ENCODE measurements at regions not wholly inside any gene's neighbourhood (a gene's known extent, or its start where the extent isn't known, plus 50 kb on each side); places are given as distances from the start of the nearest gene placed in this dataset.

- no peak for TF ChIP-seq POLR2A (IDR thresholded peaks at IDR 0.05)
- TF ChIP-seq, protein P1, sequence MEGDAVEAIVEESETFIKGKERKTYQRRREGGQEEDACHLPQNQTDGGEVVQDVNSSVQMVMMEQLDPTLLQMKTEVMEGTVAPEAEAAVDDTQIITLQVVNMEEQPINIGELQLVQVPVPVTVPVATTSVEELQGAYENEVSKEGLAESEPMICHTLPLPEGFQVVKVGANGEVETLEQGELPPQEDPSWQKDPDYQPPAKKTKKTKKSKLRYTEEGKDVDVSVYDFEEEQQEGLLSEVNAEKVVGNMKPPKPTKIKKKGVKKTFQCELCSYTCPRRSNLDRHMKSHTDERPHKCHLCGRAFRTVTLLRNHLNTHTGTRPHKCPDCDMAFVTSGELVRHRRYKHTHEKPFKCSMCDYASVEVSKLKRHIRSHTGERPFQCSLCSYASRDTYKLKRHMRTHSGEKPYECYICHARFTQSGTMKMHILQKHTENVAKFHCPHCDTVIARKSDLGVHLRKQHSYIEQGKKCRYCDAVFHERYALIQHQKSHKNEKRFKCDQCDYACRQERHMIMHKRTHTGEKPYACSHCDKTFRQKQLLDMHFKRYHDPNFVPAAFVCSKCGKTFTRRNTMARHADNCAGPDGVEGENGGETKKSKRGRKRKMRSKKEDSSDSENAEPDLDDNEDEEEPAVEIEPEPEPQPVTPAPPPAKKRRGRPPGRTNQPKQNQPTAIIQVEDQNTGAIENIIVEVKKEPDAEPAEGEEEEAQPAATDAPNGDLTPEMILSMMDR (IDR thresholded peaks at IDR 0.05) = no peak
- no peaks in the 10 kb centered on the region for H3K9me3 ChIP-seq
- no peaks in the 10 kb centered on the region for H3K4me1 ChIP-seq
- H3K36me3 ChIP-seq = no peaks in the 10 kb centered on the region
- no peak overlapping the region for H3K27ac ChIP-seq
- H3K27me3 ChIP-seq = no peaks in the 10 kb centered on the region
- intact Hi-C loops (cut with DNase I) = no loop called here
- WGBS, 2 donors = 52 to 72% methylated on average over 5 of the region's 5 CpGs
- no peak for DNase-seq
- H3K4me3 ChIP-seq = no peak overlapping the region
Observed at GRCh38 chr1:173300061-173301044, 93.2 kb upstream of the TNFSF4 start.

GRCh38 chr1:173301507-173301906, 94.4 kb upstream of the TNFSF4 start:
- H3K4me1 ChIP-seq = no peaks in the 10 kb centered on the region
- intact Hi-C loops (cut with DNase I) = no loop called here
- no peaks in the 10 kb centered on the region for H3K27me3 ChIP-seq
- no peaks in the 10 kb centered on the region for H3K9me3 ChIP-seq
- TF ChIP-seq POLR2A (IDR thresholded peaks at IDR 0.05) = no peak
- TF ChIP-seq, protein P1 (IDR thresholded peaks at IDR 0.05) = no peak
- WGBS, 2 donors = 95 to 100% methylated on average over 1 of the region's 1 CpG
- no peak for DNase-seq
- H3K4me3 ChIP-seq = no peak overlapping the region
- no peak overlapping the region for H3K27ac ChIP-seq
- no peaks in the 10 kb centered on the region for H3K36me3 ChIP-seq

GRCh38 chr1:173302366-173302765, 95.2 kb upstream of the TNFSF4 start:
- Histone ChIP-seq H3K27ac (no peak overlapping the region), H3K9me3 (no peaks in the 10 kb centered on the region), H3K27me3 (no peaks in the 10 kb centered on the region), H3K4me3 (no peak overlapping the region), H3K4me1 (no peaks in the 10 kb centered on the region), H3K36me3 (no peaks in the 10 kb centered on the region)
- TF ChIP-seq, protein P1 (IDR thresholded peaks at IDR 0.05) = no peak
- no peak for TF ChIP-seq POLR2A (IDR thresholded peaks at IDR 0.05)
- whole genome bisulfite sequencing, 2 donors = 63 to 67% methylated on average over 1 of the region's 1 CpG
- intact Hi-C loops (cut with DNase I) = no loop called here
- DNase-seq = no peak

DNA sequence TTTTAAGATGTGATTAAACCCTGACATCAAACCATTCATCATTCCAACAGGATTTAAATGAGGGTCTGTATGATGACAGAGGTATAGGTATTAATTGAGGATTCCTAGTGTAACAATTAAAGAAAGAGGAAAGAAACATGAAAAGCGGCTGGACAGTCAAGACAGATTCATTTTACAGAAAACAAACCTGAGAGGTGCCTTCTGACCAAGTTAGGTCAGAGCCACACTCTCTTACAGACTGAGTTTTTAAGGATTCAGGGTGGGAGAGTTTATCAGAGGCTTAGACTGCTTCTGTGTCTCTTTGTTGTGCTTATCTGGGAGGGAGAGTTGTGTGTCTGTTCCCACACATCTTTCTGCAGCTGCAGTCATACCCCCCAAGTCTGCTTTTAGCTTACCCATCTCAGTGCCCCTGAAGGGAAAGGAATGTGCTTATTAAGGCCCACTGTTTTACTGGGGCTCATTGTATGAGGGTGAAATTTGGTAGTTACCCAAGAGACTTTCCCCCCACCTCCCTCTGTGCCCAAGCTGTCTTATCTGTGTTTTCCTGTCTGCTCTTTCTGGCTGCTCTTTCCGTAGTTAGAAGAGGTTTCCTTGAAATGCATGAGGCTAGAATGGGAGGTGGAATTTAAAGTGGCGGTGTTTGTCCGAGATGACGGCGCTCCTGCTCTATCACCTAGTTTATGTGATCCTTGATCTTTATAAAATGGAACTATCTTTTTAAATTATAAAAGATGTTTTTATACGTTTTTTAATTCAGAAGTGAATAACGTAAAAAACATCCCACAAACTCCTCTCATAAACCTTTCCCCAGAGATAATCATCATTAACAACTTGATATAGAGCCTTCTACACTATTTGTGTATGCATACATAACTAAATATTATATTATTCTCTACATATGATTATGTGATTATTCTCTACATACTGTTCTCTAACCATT, 96.0 kb upstream of the TNFSF4 start:
- Histone ChIP-seq H3K36me3 (no peaks in the 10 kb centered on the region), H3K27me3 (no peaks in the 10 kb centered on the region), H3K9me3 (no peaks in the 10 kb centered on the region), H3K4me3 (no peak overlapping the region), H3K4me1 (no peaks in the 10 kb centered on the region), H3K27ac (no peak overlapping the region)
- TF ChIP-seq, protein P1 (IDR thresholded peaks at IDR 0.05) = no peak
- TF ChIP-seq POLR2A (IDR thresholded peaks at IDR 0.05) = no peak
- 75 to 84% methylated on average over 8 of the region's 8 CpGs for WGBS, 2 donors
- intact Hi-C loops (cut with DNase I) = no loop called here
- no peak for DNase-seq

DNA sequence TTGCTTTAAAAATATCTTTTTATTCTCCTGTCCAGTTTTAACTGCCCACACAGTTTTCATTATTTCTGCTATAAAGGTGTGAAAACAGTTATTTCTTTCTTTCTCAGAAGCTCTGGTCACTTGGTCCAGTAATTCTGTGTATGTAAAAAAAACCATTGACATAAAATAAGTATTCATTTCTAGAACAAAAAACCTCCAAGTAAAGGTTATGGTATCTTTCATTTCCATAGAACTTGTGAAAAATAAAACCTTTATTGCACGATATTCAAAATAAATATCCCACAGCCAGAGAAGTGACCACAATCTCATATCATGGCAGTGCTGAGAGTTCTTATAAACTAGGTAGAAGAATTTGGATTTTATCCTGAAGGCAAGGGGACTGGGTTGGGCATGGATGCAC, 96.9 kb upstream of the TNFSF4 start:
- H3K36me3 ChIP-seq = no peaks in the 10 kb centered on the region
- H3K27me3 ChIP-seq = no peaks in the 10 kb centered on the region
- TF ChIP-seq POLR2A (IDR thresholded peaks at IDR 0.05) = no peak
- TF ChIP-seq, protein P1 (IDR thresholded peaks at IDR 0.05) = no peak
- intact Hi-C loops (cut with DNase I) = no loop called here
- H3K4me1 ChIP-seq = no peaks in the 10 kb centered on the region
- WGBS, 2 donors = 93 to 95% methylated on average over 1 of the region's 1 CpG
- H3K4me3 ChIP-seq = no peak overlapping the region
- H3K9me3 ChIP-seq = no peaks in the 10 kb centered on the region
- DNase-seq = no peak
- H3K27ac ChIP-seq = no peak overlapping the region
